Fibroblast of lung (primary cell): ENCODE measurements at regions not wholly inside any gene's neighbourhood (a gene's known extent, or its start where the extent isn't known, plus 50 kb on each side); places are given as distances from the start of the nearest gene placed in this dataset.

Experiments
- DNase-seq, 2 donors: peaks; one replicate each; pipeline versions ENCODE4 v3.0.0 to v3.0.0-alpha.2; 2010; ENCODE audit warnings: low read depth in 2 of 2
- H2AFZ ChIP-seq: 2 replicates; pipeline ENCODE4 v1.5.1; 2012; ENCODE audit warnings: low read length, control low read depth, inconsistent platforms
- H3K27ac ChIP-seq: 2 replicates; pipeline ENCODE4 v1.5.1; 2011; ENCODE audit warnings: low read length, control low read depth; ENCODE audit not compliant: insufficient read depth
- H3K27me3 ChIP-seq: 2 replicates; pipeline ENCODE4 v1.5.1; 2011; ENCODE audit warnings: mild to moderate bottlenecking, low read length; ENCODE audit not compliant: control insufficient read depth, insufficient read depth
- H3K36me3 ChIP-seq: 2 replicates; pipeline ENCODE4 v1.5.1; 2011; ENCODE audit warnings: low read length; ENCODE audit not compliant: control insufficient read depth, insufficient read depth
- H3K4me1 ChIP-seq: 2 replicates; pipeline ENCODE4 v1.5.1; 2011; ENCODE audit warnings: low read length; ENCODE audit not compliant: control insufficient read depth, insufficient read depth; ENCODE audit errors: extremely low read depth
- H3K4me2 ChIP-seq: 2 replicates; pipeline ENCODE4 v1.5.1; 2011; ENCODE audit warnings: low read length, control low read depth; ENCODE audit not compliant: insufficient read depth; ENCODE audit errors: extremely low read depth
- H3K4me3 ChIP-seq, 4 experiments: fragments of 200-600 bp in 1 of 4; sonication (generic) in 1 of 4; replicated peaks in 1 of 4; 2 replicates each; pipeline ENCODE4 v1.5.1; 2011 to 2016; ENCODE audit warnings: low read length in 4 of 4, low read depth in 3 of 4, mild to moderate bottlenecking in 3 of 4, control low read depth in 2 of 4, inconsistent platforms in 1 of 4, mixed read lengths in 1 of 4; ENCODE audit not compliant: insufficient read depth in 1 of 4; ENCODE audit errors: control extremely low read depth in 1 of 4
- H3K79me2 ChIP-seq: 2 replicates; pipeline ENCODE4 v1.5.1; 2012; ENCODE audit warnings: mild to moderate bottlenecking, low read length, inconsistent platforms; ENCODE audit not compliant: control insufficient read depth, insufficient read depth
- H3K9ac ChIP-seq: 2 replicates; pipeline ENCODE4 v1.5.1; 2011; ENCODE audit warnings: mild to moderate bottlenecking, low read length, control low read depth; ENCODE audit not compliant: insufficient read depth
- H3K9me3 ChIP-seq: 2 replicates; pipeline ENCODE4 v1.5.1; 2012; ENCODE audit warnings: low read depth, low read length; ENCODE audit not compliant: control insufficient read depth, insufficient read depth
- H4K20me1 ChIP-seq: 2 replicates; pipeline ENCODE4 v1.5.1; 2011; ENCODE audit warnings: low read length; ENCODE audit not compliant: control insufficient read depth, insufficient read depth; ENCODE audit errors: extremely low read depth
- EZH2 ChIP-seq: IDR thresholded peaks from 2 replicates; pipeline ENCODE4 v1.5.1; 2012; ENCODE audit warnings: low read length, control low read depth, mild to moderate bottlenecking; ENCODE audit errors: missing control alignments
- TF ChIP-seq, protein P1 (sequence below), 2 donors: IDR thresholded peaks in 1 of 2; conservative IDR thresholded peaks in 1 of 2; 1 replicate in 1 of 2; 2 replicates in 1 of 2; pipeline ENCODE4 v1.5.1; 2011 to 2012; ENCODE audit warnings: low read length in 2 of 2, control low read depth in 1 of 2, inconsistent platforms in 1 of 2, low read depth in 1 of 2, mild to moderate bottlenecking in 1 of 2

DNA sequence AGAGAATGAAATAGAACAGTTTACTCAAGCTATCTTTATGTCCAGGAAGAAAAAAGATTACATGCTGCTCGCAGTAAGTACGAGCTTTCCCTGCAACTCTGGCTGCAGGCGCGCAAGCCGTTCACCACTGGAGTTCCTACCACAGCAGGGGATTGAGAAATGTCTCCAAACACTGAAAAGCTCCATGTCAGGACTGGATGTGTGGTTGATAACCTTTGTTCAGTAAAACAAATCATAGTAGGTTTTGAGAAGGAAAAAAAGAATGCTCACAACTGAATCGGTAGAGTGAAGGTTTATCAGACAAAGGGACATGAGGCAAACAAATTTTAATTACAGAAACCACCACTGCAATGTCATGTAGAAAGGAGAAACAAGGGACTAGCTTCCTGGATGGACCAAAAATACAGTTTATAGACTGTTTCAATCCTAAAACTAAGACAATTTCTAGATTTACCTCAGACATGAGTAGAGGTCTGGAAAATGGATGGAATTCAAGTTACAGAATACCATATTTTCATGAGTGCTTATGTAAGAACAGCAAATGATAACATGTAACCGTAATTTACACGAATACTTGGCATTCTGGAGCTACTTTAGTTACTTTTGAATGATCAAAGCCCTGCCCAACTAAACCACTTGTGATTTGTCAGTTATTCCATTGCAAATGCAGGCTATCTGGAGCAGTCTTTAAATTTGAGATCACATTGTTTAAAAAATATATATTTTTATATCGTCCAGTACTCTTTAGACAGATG, 471.1 kb downstream of the SHQ1 start:
- TF ChIP-seq, protein P1, sequence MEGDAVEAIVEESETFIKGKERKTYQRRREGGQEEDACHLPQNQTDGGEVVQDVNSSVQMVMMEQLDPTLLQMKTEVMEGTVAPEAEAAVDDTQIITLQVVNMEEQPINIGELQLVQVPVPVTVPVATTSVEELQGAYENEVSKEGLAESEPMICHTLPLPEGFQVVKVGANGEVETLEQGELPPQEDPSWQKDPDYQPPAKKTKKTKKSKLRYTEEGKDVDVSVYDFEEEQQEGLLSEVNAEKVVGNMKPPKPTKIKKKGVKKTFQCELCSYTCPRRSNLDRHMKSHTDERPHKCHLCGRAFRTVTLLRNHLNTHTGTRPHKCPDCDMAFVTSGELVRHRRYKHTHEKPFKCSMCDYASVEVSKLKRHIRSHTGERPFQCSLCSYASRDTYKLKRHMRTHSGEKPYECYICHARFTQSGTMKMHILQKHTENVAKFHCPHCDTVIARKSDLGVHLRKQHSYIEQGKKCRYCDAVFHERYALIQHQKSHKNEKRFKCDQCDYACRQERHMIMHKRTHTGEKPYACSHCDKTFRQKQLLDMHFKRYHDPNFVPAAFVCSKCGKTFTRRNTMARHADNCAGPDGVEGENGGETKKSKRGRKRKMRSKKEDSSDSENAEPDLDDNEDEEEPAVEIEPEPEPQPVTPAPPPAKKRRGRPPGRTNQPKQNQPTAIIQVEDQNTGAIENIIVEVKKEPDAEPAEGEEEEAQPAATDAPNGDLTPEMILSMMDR (conservative IDR thresholded peaks at IDR 0.05 in 1 of 2, IDR thresholded peaks at IDR 0.05 in 1 of 2; ENCODE audit: low read depth in 1 of 2, low read length in 2 of 2) = no peak
- no peak for TF ChIP-seq EZH2

DNA sequence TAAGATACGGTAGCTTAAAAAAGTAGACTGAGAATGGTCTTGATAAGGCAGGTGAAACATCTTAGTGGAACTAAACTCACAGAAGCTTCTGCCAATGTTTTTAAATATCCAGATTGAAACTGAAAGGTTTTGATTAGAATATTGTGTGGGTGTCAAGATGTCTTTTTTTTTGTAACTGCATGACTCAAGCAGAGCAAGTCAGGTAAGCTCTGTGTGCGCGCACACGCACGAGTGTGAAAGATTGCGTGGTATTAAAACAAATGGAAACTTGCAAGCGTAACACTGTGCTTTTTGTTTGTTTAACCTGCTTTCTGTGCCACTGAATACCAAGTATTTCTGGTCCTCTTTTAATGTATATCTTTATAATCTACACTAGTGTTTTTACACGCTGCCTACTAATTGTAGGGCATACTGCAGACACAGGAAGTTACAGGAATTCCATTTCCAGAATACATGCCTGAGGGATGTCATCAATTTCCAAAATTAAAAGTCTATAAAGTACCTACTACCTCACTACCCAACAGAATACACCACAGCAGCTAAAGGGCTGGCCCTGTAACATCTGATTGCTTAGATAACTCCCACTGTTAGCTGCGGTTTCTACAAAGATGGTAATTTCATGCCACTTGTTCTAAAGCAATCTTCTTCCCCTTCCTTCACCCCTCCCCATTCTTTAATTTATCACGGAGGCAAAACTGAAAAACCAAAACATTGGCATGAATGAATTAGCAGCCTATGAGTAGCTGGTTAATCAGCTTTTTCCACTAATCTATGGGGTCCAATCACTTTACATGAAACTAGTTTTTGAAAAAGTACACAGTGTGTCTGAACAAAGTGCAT, 472.8 kb downstream of the SHQ1 start:
- Histone ChIP-seq H3K4me1 (no peaks in the 10 kb centered on the region), H3K27me3 (no peaks in the 10 kb centered on the region), H3K4me2 (no peak overlapping the region), H3K27ac (no peak overlapping the region), H3K9me3 (no peaks in the 10 kb centered on the region), H4K20me1 (peaks cover 2% of the 10 kb centered on the region), H3K36me3 (peaks cover 2% of the 10 kb centered on the region), H3K9ac (no peak overlapping the region), H3K4me3 (no peak overlapping the region), H3K79me2 (peaks cover 2% of the 10 kb centered on the region), H2AFZ (no peak overlapping the region)
- TF ChIP-seq EZH2 = no peak
- DNase-seq = peak in 1 of 2 donors; percentile 15

More for the DNA sequence above, 471.1 kb downstream of the SHQ1 start:
- H3K36me3 ChIP-seq = peaks cover 2% of the 10 kb centered on the region
- H3K9ac ChIP-seq = no peak overlapping the region
- no peaks in the 10 kb centered on the region for H3K27me3 ChIP-seq
- H3K4me2 ChIP-seq = no peak overlapping the region
- DNase-seq = no peak
- H3K9me3 ChIP-seq = no peaks in the 10 kb centered on the region
- no peak overlapping the region for H3K27ac ChIP-seq
- H4K20me1 ChIP-seq = peaks cover 2% of the 10 kb centered on the region
- H3K4me3 ChIP-seq = no peak overlapping the region
- H3K79me2 ChIP-seq = peaks cover 9% of the 10 kb centered on the region
- H3K4me1 ChIP-seq = no peaks in the 10 kb centered on the region
- H2AFZ ChIP-seq = no peak overlapping the region

DNA sequence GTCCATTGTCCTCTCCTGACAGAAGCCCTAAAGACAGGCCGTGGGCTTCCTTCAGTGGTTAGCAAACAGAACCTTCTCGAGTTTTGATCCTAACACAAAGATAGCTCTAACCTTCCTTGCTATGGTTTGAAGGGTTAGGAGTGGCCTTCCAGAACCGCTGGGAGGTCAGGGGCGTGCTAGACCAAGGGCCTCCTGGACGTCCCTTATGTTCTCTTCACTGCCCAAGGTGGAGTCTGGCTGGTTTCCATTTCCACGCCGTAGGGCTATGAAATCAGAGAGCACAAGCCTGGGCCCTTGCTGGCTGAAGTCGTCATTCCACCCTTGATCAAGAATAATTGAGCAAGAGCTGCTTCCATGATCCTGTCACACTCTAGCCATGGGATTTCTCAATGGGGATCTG, 475.1 kb downstream of the SHQ1 start:
- DNase-seq = no peak
- TF ChIP-seq, protein P1 (conservative IDR thresholded peaks at IDR 0.05 in 1 of 2, IDR thresholded peaks at IDR 0.05 in 1 of 2; ENCODE audit: low read depth in 1 of 2, low read length in 2 of 2) = no peak
- no peak for TF ChIP-seq EZH2
- no peak overlapping the region for H3K9ac ChIP-seq
- H3K27ac ChIP-seq = no peak overlapping the region
- no peaks in the 10 kb centered on the region for H3K27me3 ChIP-seq
- H3K4me1 ChIP-seq = no peaks in the 10 kb centered on the region
- no peak overlapping the region for H3K4me2 ChIP-seq
- peaks cover 2% of the 10 kb centered on the region for H4K20me1 ChIP-seq
- no peaks in the 10 kb centered on the region for H3K36me3 ChIP-seq
- no peaks in the 10 kb centered on the region for H3K79me2 ChIP-seq
- H3K9me3 ChIP-seq = no peaks in the 10 kb centered on the region
- no peak overlapping the region for H2AFZ ChIP-seq
- H3K4me3 ChIP-seq = no peak overlapping the region
